ENCODE measurements at regions not wholly inside any gene's neighbourhood (a gene's known extent, or its start where the extent isn't known, plus 50 kb on each side); places are given as distances from the start of the nearest gene placed in this dataset.

GRCh38 chr6:145076115-145076841, 659.0 kb downstream of the EPM2A start:
- Histone ChIP-seq H3K9me3 (replicated peaks; ENCODE audit: insufficient read depth, low read length) (no peaks in the 10 kb centered on the region), H3K9ac (ENCODE audit: low read length) (no peak overlapping the region), H3K36me3 (replicated peaks; ENCODE audit: insufficient read depth, low read length) (no peaks in the 10 kb centered on the region), H3K27me3 (replicated peaks; ENCODE audit: insufficient read depth, low read length) (no peaks in the 10 kb centered on the region), H3K4me1 (ENCODE audit: low read length) (no peaks in the 10 kb centered on the region), H3K79me2 (ENCODE audit: low read length) (no peaks in the 10 kb centered on the region), H2AFZ (ENCODE audit: low read length) (no peak overlapping the region), H3K9me2 (replicated peaks; ENCODE audit: insufficient read depth, low read length) (no peaks in the 10 kb centered on the region), H3F3A (ENCODE audit: insufficient read depth, low read length) (no peaks in the 10 kb centered on the region), H4K20me1 (ENCODE audit: insufficient read depth, low read length) (no peaks in the 10 kb centered on the region), H3K4me3 (ENCODE audit: low read length) (no peak overlapping the region), H3K27ac (ENCODE audit: low read length) (no peak overlapping the region), H3K4me2 (ENCODE audit: low read depth, low read length) (no peak overlapping the region)
- DNase-seq = no peak
- TF ChIP-seq CTCF (IDR thresholded peaks at IDR 0.05; ENCODE audit: low read length) = no peak
- no peak for TF ChIP-seq EZH2phosphoT487 (IDR thresholded peaks at IDR 0.05; ENCODE audit: low read length)
- TF ChIP-seq EZH2 (optimal IDR thresholded peaks at IDR 0.05; ENCODE audit: low read depth, low read length) = no peak

GRCh38 chr6:145077382-145077781, 657.9 kb downstream of the EPM2A start:
- no peak overlapping the region for H2AFZ ChIP-seq (ENCODE audit: low read length)
- H3K4me1 ChIP-seq (ENCODE audit: low read length) = no peaks in the 10 kb centered on the region
- H3K79me2 ChIP-seq (ENCODE audit: low read length) = no peaks in the 10 kb centered on the region
- H3K9me2 ChIP-seq (replicated peaks; ENCODE audit: insufficient read depth, low read length) = no peaks in the 10 kb centered on the region
- no peaks in the 10 kb centered on the region for H3K9me3 ChIP-seq (replicated peaks; ENCODE audit: insufficient read depth, low read length)
- H3K4me3 ChIP-seq (ENCODE audit: low read length) = no peak overlapping the region
- H3K27me3 ChIP-seq (replicated peaks; ENCODE audit: insufficient read depth, low read length) = no peaks in the 10 kb centered on the region
- H3K27ac ChIP-seq (ENCODE audit: low read length) = no peak overlapping the region
- no peak overlapping the region for H3K4me2 ChIP-seq (ENCODE audit: low read depth, low read length)
- no peaks in the 10 kb centered on the region for H3K36me3 ChIP-seq (replicated peaks; ENCODE audit: insufficient read depth, low read length)
- H3K9ac ChIP-seq (ENCODE audit: low read length) = no peak overlapping the region
- H3F3A ChIP-seq (ENCODE audit: insufficient read depth, low read length) = no peaks in the 10 kb centered on the region
- no peaks in the 10 kb centered on the region for H4K20me1 ChIP-seq (ENCODE audit: insufficient read depth, low read length)
- TF ChIP-seq EZH2 (optimal IDR thresholded peaks at IDR 0.05; ENCODE audit: low read depth, low read length) = no peak
- no peak for TF ChIP-seq CTCF (IDR thresholded peaks at IDR 0.05; ENCODE audit: low read length)
- TF ChIP-seq EZH2phosphoT487 (IDR thresholded peaks at IDR 0.05; ENCODE audit: low read length) = no peak
- DNase-seq = no peak

GRCh38 chr6:145080651-145081050, 654.7 kb downstream of the EPM2A start:
- H3K79me2 ChIP-seq (ENCODE audit: low read length) = no peaks in the 10 kb centered on the region

More at GRCh38 chr6:145080651-145081050, 654.7 kb downstream of the EPM2A start:
- no peak overlapping the region for H3K27ac ChIP-seq (ENCODE audit: low read length)
- H3K4me2 ChIP-seq (ENCODE audit: low read depth, low read length) = no peak overlapping the region
- no peaks in the 10 kb centered on the region for H3K9me3 ChIP-seq (replicated peaks; ENCODE audit: insufficient read depth, low read length)
- H4K20me1 ChIP-seq (ENCODE audit: insufficient read depth, low read length) = no peaks in the 10 kb centered on the region
- H3K4me3 ChIP-seq (ENCODE audit: low read length) = no peak overlapping the region
- TF ChIP-seq CTCF (IDR thresholded peaks at IDR 0.05; ENCODE audit: low read length) = no peak
- no peak for TF ChIP-seq EZH2phosphoT487 (IDR thresholded peaks at IDR 0.05; ENCODE audit: low read length)
- no peak for TF ChIP-seq EZH2 (optimal IDR thresholded peaks at IDR 0.05; ENCODE audit: low read depth, low read length)
- no peaks in the 10 kb centered on the region for H3K27me3 ChIP-seq (replicated peaks; ENCODE audit: insufficient read depth, low read length)
- H3K9me2 ChIP-seq (replicated peaks; ENCODE audit: insufficient read depth, low read length) = no peaks in the 10 kb centered on the region
- no peaks in the 10 kb centered on the region for H3F3A ChIP-seq (ENCODE audit: insufficient read depth, low read length)
- no peak overlapping the region for H2AFZ ChIP-seq (ENCODE audit: low read length)
- no peaks in the 10 kb centered on the region for H3K36me3 ChIP-seq (replicated peaks; ENCODE audit: insufficient read depth, low read length)
- no peaks in the 10 kb centered on the region for H3K4me1 ChIP-seq (ENCODE audit: low read length)
- no peak overlapping the region for H3K9ac ChIP-seq (ENCODE audit: low read length)
- no peak for DNase-seq
